ENCODE measurements at regions not wholly inside any gene's neighbourhood (a gene's known extent, or its start where the extent isn't known, plus 50 kb on each side); places are given as distances from the start of the nearest gene placed in this dataset.

- TF ChIP-seq ELF1 (IDR thresholded peaks at IDR 0.05) (no peak), CTCF (IDR thresholded peaks at IDR 0.05) (no peak)
These were observed 188.9 kb downstream of the TMX1 start for GRCh38 chr14:51428981-51429380.

Measured in SK-N-SH (cell line).